ENCODE measurements at regions not wholly inside any gene's neighbourhood (a gene's known extent, or its start where the extent isn't known, plus 50 kb on each side); places are given as distances from the start of the nearest gene placed in this dataset.

DNA sequence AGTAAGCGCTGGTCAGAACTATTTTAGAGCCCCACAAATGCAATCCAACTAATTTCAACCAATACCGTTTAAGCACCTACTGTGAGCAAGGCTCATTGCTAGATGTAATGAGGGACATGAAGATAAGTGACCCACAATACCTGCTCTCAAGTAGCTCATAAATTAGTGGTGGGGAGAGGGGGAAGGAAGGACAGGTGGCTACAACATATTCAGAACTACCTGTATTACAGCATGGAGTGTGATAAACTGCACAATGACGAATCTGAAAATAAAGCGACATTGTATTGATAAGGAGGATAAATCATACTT is 311.6 kb upstream of the DIAPH2 start:
- TF ChIP-seq TAF1 (IDR thresholded peaks at IDR 0.05; ENCODE audit: borderline replicate concordance, low read depth, low read length) (no peak), CEBPB (IDR thresholded peaks at IDR 0.05; ENCODE audit: borderline replicate concordance in 1 of 2, low read depth in 2 of 2, low read length in 2 of 2) (no peak), PAX8 (IDR thresholded peaks at IDR 0.05) (no peak), HDAC6 (IDR thresholded peaks at IDR 0.05; ENCODE audit: unreplicated experiment) (no peak), BRCA1 (IDR thresholded peaks at IDR 0.05; ENCODE audit: low read depth, low read length) (no peak), ATF7 (IDR thresholded peaks at IDR 0.05; ENCODE audit: low read depth) (no peak), POLR2AphosphoS5 (IDR thresholded peaks at IDR 0.05; ENCODE audit: low read length) (no peak), BMI1 (IDR thresholded peaks at IDR 0.05; ENCODE audit: borderline replicate concordance) (no peak), GABPA (IDR thresholded peaks at IDR 0.05; ENCODE audit: low read depth) (no peak)
- TF ChIP-seq, protein P1, sequence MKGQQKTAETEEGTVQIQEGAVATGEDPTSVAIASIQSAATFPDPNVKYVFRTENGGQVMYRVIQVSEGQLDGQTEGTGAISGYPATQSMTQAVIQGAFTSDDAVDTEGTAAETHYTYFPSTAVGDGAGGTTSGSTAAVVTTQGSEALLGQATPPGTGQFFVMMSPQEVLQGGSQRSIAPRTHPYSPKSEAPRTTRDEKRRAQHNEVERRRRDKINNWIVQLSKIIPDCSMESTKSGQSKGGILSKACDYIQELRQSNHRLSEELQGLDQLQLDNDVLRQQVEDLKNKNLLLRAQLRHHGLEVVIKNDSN (IDR thresholded peaks at IDR 0.05; ENCODE audit: borderline replicate concordance, extremely low read length, insufficient read depth, low read depth, low read length), result no peak
- TF ChIP-seq, protein P2, sequence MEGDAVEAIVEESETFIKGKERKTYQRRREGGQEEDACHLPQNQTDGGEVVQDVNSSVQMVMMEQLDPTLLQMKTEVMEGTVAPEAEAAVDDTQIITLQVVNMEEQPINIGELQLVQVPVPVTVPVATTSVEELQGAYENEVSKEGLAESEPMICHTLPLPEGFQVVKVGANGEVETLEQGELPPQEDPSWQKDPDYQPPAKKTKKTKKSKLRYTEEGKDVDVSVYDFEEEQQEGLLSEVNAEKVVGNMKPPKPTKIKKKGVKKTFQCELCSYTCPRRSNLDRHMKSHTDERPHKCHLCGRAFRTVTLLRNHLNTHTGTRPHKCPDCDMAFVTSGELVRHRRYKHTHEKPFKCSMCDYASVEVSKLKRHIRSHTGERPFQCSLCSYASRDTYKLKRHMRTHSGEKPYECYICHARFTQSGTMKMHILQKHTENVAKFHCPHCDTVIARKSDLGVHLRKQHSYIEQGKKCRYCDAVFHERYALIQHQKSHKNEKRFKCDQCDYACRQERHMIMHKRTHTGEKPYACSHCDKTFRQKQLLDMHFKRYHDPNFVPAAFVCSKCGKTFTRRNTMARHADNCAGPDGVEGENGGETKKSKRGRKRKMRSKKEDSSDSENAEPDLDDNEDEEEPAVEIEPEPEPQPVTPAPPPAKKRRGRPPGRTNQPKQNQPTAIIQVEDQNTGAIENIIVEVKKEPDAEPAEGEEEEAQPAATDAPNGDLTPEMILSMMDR (IDR thresholded peaks at IDR 0.05 in 2 of 3, conservative IDR thresholded peaks at IDR 0.05 in 1 of 3; ENCODE audit: control insufficient read depth in 2 of 3, extremely low read depth in 1 of 3, insufficient read depth in 1 of 3, low read depth in 3 of 3, low read length in 3 of 3), result no peak
- TF ChIP-seq, protein P3, sequence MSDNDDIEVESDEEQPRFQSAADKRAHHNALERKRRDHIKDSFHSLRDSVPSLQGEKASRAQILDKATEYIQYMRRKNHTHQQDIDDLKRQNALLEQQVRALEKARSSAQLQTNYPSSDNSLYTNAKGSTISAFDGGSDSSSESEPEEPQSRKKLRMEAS (IDR thresholded peaks at IDR 0.05; ENCODE audit: low read depth, low read length), result no peak

Data from GM12878 (cell line).